ENCODE measurements at regions not wholly inside any gene's neighbourhood (a gene's known extent, or its start where the extent isn't known, plus 50 kb on each side); places are given as distances from the start of the nearest gene placed in this dataset.
A peak's percentile ranks its signal among the peaks of the same experiment; 100 is the strongest.
"Not testable (repeated sequence)": the region's sequence is repeated elsewhere in the genome, so short reads cannot be mapped to it uniquely, and the experiment has no call there.

DNA sequence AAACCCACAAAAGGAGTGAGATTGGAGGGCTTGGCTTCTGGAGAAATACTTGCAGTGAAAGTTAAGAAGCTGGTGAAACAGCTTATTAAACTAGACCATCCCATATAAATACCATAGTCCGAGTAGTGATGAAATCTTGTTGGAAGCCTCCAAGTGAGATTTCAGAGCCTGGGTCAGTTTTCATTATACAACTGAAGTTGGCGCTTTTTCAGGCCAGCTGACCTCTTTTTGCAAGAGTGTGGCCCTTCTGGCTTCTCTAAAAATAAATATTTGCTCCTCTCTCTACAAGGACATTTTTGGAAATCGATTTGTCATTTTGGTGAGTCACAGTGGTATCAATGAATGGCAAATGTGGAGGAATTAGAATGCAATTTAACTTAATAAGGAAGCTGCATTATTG lies 51.2 kb upstream of the THRB start:
- peak; percentile 66 for DNase-seq (ENCODE audit: low spot score)

- no peak for DNase-seq (ENCODE audit: low spot score)
These were observed 53.6 kb upstream of the THRB start for GRCh38 chr3:24548278-24548677.

GRCh38 chr3:24550588-24550987 lies 55.9 kb upstream of the THRB start:
- DNase-seq (ENCODE audit: low spot score), result no peak

DNA sequence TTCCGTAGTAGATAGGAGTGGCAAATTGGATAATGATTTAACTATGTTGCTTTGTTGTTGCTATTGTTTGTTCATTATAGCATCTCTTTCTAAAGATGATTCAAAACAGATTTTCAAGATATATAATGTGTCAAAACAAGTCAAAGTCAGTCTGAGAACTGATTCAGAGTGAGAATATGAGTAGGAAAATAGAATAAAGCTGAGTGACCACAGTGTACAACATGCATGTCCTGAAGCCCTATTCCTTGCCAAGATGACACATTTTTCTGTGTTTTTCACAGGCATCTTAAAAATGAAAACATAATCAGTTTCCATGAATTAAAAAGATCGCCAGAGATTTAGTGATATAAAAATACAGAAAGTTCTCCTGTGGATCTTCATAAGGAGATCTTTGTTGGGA lies 57.0 kb upstream of the THRB start:
- DNase-seq (ENCODE audit: low spot score), result no peak

- no peak for DNase-seq (ENCODE audit: low spot score)
These were observed 68.2 kb upstream of the THRB start for GRCh38 chr3:24562895-24563294.

GRCh38 chr3:24565053-24565452 lies 70.4 kb upstream of the THRB start:
- DNase-seq (ENCODE audit: low spot score), result no peak

DNA sequence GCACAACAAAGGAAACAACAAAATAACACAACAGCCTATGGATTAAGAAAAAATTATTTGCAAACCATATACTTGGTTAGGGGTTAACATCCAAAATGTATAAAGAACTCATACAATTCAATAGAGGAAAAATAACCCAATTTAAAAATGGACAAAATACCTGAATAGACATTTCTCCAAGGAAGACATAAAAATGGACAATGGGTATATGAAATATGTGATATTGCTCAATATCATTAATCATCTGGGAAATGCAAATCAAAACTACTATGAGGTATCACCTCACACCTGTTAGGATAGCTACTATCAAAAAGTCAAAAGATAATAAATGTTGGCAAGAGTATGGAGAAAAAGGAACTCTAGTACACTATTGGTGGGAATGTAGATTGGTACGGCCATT lies 71.0 kb upstream of the THRB start:
- DNase-seq (ENCODE audit: low spot score), result no peak

- no peak for DNase-seq (ENCODE audit: low spot score)
These were observed 72.3 kb upstream of the THRB start for GRCh38 chr3:24566927-24567326.

DNA sequence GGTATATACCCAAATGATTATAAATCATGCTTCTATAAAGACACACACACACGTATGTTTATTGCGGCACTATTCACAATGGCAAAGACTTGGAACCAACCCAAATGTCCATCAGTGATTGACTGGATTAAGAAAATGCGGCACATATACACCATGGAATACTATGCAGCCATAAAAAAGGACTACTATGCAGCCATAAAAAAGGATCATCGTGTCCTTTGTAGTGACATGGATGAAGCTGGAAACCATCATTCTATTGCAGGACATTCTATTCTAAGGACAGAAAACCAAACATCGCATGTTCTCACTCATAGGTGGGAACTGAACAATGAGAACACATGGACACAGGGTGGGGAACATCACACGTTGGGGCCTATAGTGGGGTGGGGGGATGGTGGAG lies 77.8 kb upstream of the THRB start:
- not testable (repeated sequence) for DNase-seq (ENCODE audit: low spot score)

DNA sequence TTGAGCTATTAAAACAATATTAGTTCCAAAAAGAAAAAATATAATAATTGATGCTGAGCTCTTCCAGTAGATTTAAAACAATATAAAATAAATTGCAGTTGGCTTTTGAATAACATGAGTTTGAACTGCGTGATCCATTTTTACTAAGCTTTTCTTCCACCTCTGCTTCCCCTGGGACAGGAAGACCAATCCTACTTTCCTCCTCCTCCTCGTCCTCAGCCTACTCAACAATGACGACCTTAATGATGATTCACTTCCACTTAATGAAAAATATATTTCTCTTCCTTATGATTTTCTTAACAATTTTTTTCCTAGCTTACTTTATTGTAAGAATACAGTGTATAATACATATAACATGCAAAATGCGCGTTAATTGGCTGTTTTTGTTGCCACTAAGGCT lies 78.9 kb upstream of the THRB start:
- DNase-seq (ENCODE audit: low spot score), result no peak

DNA sequence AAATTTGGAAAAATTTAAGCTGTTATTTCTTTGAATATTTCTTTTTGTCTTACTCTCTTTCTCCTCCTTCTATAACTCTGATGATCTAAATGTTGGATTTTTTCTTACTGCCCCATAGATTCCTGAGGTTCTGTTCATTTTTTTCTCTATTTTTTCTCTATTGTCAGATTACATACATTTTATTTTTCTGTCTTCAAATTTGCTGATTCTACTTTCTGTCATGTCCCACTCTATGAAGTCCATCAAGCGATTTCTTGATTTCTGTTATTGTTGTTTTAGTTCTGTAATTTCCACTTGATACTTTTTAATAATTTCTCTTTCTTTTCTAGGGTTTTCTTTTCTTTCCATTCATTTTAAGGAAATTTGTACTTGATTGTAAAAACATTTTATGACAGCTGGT lies 83.7 kb upstream of the THRB start:
- no peak for DNase-seq (ENCODE audit: low spot score)

DNA sequence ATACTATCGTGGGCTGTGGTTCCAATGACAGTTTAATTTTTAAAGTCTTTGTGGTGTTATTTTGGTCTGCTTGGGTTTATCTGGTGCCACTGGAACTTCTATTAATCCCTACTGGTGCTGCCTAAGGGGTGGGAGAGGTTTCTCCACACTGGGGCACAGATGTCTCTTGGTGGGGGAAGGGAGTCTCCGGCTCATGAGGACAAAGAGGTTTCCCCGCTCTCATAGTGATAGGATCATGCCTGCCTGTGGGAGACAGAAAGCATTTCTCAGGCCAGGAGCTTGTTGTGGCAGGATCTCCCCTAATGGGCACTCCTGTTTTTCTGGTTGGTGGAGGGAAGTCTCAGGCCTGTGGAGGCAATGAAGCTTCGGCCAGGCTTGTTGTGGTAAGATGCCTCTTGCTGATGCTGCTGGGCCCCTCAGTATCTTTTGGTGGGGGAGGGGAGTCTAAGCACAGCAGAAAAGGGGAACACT lies 84.3 kb upstream of the THRB start:
- peak; percentile 63 for DNase-seq (ENCODE audit: low spot score)

DNA sequence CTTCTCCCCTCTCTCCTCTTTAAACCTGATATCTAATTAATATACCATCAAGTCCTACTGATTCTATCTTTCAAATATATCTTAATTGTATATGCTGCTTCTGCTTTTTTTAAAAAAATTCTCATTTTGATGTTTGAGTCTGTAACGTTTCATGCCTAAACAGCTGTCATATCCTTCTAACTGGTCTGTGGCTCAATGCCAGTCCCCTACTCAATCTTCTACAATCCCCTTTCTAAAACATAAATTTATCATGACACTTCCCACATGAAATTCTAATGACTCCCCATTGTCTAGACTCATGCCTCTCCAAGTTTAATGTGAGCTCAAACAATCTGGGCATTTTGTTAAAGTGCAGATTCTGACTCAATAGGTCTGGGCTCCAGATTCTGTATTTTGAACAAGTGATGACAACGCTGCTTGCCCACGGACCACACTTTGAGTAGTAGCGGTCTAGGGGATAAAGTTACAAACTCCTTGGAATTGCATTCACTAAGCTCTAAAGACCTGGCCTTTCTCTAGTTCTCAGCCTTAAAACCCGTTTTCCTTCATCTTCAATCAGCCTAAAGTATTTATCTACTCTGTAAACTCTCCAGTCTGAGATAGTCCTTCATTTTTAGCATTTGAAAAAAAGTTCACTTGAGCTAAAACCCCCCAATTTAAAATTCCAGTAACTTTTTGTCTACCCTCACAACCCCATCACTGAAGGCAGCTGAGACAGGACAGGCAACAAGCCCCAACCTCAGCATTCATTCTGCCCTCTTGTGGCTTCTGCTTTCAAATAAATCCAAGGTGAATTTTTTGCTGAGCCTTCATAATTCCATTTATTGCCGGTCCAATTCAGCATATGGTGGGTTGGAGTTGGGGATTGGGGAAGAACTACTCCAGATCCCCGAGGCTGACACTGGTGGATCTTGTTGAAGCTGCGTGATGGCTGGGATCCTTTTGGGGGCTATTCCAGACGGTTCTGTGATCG lies 88.1 kb upstream of the THRB start:
- DNase-seq (ENCODE audit: low spot score), result no peak

DNA sequence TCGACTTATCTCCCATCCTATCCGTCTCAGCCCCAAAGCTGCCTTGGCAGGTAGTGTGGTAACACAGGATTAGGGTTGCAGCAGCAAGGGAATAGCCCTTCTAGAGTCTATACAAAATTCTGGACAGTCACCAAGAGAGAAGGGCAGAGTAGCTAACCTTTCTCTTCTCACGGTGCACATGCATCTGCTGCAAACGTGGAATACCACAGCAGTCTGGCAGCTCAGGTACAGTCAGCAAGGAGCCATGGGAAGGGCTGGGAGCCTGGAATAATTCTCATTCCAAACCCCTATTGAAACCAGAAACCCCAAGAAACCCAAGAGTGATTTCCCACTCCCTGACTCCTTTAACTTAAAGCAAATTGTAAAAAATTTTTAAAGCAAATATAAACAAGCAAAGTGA lies 92.3 kb upstream of the THRB start:
- no peak for DNase-seq (ENCODE audit: low spot score)

DNA sequence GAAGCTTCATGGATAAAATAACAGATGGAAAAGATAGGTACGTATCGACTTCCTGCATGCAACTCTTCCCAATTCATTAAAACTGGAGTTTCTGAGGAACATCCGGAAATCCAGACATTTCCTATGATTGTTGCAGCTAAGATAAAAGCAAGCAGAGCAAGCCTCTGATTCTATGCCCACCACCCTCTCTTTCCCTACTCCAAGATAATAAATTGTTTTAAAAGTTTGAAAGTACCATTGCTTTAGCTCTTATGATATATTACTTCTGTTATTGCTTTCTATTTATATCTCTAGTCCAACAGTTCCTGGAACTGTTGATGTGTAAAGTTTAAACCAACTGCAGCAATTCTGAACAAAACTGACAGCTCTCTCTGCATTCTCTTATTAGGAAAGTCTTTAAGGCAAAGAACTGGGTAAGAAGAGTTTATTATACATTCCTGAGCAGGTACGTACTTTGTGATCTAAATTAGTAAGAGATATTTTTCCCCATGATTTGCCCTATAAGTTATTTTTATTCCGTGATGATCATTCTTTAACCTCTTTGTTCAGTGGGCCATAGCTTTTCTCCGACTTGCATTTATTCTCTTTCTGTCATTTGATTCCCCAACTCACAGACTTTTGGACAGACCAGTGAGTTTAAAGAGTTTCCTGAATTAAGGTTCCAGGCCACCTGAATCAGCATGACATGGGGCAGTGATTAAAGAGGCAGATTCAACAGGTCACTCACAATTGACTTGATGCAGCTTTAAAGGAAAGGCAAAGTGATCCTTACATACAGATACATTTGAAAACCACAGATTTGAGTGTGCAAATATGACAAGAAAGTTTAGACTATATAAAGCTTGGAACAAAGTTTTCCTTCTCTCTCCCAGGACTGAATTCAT lies 94.2 kb upstream of the THRB start:
- no peak for DNase-seq (ENCODE audit: low spot score)

DNA sequence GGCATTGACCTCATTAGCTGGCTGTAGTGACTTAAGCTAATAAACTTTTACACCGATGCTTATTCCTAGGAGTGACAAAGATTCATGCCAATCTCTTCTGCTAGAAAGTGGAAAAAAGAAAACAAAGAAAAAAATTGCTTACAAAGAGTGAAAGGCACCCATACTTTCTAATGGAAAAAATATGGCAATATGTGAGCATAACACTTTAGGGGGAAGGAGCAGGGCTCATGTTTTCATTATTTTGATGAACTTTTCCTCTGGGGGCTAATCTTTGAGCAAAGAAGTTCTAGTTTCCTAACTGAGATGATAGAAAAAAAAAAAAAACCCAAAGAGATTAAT lies 94.8 kb upstream of the THRB start:
- DNase-seq (ENCODE audit: low spot score), result no peak

DNA sequence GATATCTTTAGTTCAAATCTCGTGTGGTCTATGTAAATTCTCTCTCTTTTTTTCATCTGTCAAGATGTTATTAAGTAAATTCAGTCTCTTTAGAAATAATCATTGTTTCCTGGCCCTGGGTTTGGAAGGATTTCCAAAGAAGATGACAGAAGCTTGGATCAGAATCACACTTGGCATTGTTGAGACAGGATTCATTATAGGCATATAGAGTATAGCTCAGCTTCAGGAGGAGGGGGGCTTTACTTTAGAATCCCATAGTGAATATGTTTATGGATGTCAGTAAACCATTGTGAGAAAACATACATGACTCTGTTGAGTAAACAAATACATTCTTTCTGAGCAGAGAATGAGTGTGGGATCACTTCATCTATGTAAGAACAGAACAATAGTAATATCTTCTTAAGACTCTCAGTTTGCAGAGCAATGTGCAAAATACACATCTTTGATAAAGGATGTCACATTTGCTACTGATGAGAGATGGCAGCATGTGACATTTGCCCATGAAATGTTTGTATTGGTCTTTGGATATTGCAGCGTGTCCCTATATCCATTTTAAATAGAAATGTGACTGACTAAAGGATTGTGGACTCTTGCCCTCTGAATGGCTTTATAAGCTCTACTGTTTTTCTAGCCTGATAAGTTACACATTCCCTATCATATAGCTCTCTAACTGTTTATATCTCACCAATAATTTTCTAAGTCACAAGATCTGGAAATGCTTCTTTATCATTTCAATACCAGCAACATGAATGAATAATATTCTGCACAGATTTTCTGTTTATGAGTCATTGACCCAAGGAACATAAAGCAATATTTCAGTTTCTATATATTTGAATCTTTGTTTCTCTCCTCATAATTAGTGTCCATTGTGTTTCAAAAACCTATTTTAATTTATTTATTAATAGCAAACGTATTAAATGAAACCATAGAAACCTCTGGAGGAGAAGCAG lies 95.6 kb upstream of the THRB start:
- no peak for DNase-seq (ENCODE audit: low spot score)

GRCh38 chr3:24591191-24591590 lies 96.5 kb upstream of the THRB start:
- no peak for DNase-seq (ENCODE audit: low spot score)

DNA sequence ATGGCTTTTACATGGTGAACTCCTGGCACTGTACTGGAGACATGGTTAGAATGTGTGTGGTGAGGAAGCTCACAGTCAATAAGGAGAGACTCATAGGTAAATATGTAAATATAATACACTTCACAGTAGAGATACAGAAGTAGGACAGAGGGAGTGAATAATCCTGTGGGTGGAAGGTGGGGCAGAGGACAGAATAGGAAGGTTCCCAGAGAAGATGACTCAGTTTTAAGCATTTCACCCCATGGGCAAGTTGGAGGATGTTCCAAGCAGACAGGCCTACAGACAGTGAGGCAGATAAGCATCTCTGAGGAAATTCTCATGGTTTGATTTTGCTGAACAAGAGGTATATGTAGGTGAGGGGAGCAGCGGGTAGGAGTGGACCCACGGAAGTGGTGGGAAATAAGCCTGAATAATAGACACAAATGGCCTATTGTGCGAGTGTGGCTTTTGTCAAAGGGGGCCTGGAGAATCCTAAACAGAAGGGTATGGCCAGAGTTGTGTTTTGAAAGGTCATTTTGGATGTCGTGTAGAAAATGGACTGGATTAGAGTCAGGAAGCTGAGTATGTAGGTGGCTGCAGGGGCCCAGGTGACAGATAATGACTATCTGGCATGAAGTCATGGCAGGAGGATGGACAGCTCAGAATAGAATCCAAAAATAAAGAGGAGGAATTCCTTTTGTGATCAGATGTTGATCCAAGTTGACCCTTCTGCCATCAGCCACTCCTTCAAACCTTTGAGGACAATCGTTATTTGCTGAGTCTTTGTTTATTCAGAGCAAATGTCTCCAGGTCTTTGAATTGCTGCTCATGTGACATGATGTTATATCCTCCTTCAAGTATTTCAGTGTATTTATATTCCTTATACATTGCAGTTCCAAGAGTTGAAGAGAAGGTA lies 97.3 kb upstream of the THRB start:
- no peak for DNase-seq (ENCODE audit: low spot score)

DNA sequence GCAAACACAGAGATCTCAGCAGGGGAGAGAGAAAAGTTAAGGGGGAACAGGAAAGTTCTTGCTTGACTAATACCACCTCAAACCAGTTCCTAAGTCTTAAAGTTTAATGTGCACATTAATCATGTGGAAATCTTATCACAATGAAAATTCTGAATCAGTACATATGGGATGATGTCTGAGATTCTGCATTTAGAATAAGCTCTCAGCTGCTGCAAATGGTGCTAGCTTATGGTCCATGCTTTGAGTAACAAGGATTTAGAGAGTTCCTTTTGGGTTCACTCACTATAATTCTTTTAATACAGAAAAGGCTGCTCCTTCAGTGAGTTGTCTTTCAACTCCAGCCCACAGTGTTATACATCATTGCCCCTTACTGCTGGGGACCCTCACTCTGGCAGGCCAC lies 99.5 kb upstream of the THRB start:
- no peak for DNase-seq (ENCODE audit: low spot score)

DNA sequence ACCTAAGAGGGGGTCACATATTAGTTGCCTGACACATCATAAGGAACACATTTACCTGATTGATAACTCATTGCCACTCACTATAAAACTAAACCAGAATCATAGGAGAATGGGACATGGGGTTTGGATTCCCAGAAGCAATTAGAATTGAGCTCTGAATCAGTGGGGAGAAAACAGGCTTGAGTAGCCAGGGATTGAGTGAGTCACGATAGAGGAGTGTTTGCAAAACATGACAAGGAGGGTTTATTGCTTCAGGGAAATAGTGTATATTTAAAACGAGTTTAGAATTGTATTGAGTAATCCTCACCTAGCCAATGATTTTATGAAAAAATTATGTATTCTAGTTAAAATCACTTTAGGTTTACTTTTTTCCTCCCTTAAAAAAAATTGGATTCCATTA lies 101.1 kb upstream of the THRB start:
- DNase-seq (ENCODE audit: low spot score), result no peak
